HepG2 (cell line): ENCODE measurements at regions not wholly inside any gene's neighbourhood (a gene's known extent, or its start where the extent isn't known, plus 50 kb on each side); places are given as distances from the start of the nearest gene placed in this dataset.

ENCODE experiments used
- ATAC-seq: fragments of 200-7000 bp; cut with Tn5 transposase; 3 replicates; pipeline ENCODE4 v1.9.1; 2020; ENCODE audit warnings: mild to moderate bottlenecking, moderate library complexity
- BruUV-seq: library from RNA; stranded (reverse); fragments of 400-500 nt; replicated peaks from 2 replicates; lab custom pipeline; 2021; lab: Mats Ljungman, UMichigan
- CTCF ChIA-PET: fragments of 300-600 bp; formaldehyde crosslinking; extraction: SDS; loops from one replicate; lab custom pipeline; 2021; ENCODE audit warnings: low total read pairs, inconsistent platforms, low intra/inter-chr PET ratio; lab: Yijun Ruan, JAX
- POLR2A ChIA-PET: fragments of 350-600 bp; sonication (Branson Sonifier 250); formaldehyde crosslinking; loops from one replicate; lab custom pipeline; 2020; ENCODE audit warnings: antibody characterized with exemption, inconsistent platforms; lab: Yijun Ruan, JAX
- DNase-seq: peaks from one replicate; pipeline ENCODE4 v3.0.0-alpha.2; 2015; ENCODE audit warnings: low spot score
- FAIRE-seq: peaks from 3 replicates; lab custom pipeline; 2011; peaks lifted over from hg19 to GRCh38; lab: Jason Lieb, UNC
- H2AFZ ChIP-seq: one replicate; pipeline ENCODE4 v1.6.1; 2011; ENCODE audit warnings: low read length, inconsistent platforms
- H3K27ac ChIP-seq: fragments of 300-600 bp; 3 replicates; pipeline ENCODE4 v1.8.0; 2011; ENCODE audit warnings: mixed run types, mild to moderate bottlenecking, mixed read lengths, low read length, inconsistent platforms; ENCODE audit not compliant: insufficient read depth; ENCODE audit errors: extremely low read length
- H3K27me3 ChIP-seq, 2 experiments: fragments of 200-600 bp in 1 of 2; 2 replicates in 1 of 2; 3 replicates in 1 of 2; pipeline versions ENCODE4 v1.6.0 to v1.8.0; 2011; ENCODE audit warnings: low read length in 2 of 2, mild to moderate bottlenecking in 2 of 2, moderate library complexity in 2 of 2, inconsistent platforms in 1 of 2; ENCODE audit not compliant: insufficient read depth in 2 of 2, control insufficient read depth in 1 of 2
- H3K36me3 ChIP-seq, 2 experiments: fragments of 200-600 bp in 1 of 2; replicated peaks in 1 of 2; 2 replicates in 1 of 2; 3 replicates in 1 of 2; pipeline versions ENCODE4 v1.5.1 to v1.8.0; 2011; ENCODE audit warnings: low read length in 2 of 2, inconsistent platforms in 1 of 2; ENCODE audit not compliant: insufficient read depth in 2 of 2, control insufficient read depth in 1 of 2
- H3K4me1 ChIP-seq: 2 replicates; pipeline ENCODE4 v1.5.1; 2012; ENCODE audit warnings: low read length, inconsistent platforms; ENCODE audit not compliant: insufficient read depth
- H3K4me2 ChIP-seq: 2 replicates; pipeline ENCODE4 v1.6.0; 2011; ENCODE audit warnings: low read depth, low read length, inconsistent platforms
- H3K4me3 ChIP-seq, 3 experiments: fragments of 200-600 bp in 1 of 3; sonication (generic), shearing (Covaris generic) in 1 of 3; replicated peaks in 1 of 3; 2 replicates each; pipeline ENCODE4 v1.5.1; 2011 to 2016; ENCODE audit warnings: low read length in 3 of 3, inconsistent platforms in 2 of 3, low read depth in 2 of 3, mild to moderate bottlenecking in 2 of 3, control low read depth in 1 of 3, mixed read lengths in 1 of 3; ENCODE audit not compliant: insufficient read depth in 1 of 3
- H3K79me2 ChIP-seq: one replicate; pipeline ENCODE4 v1.6.1; 2011; ENCODE audit warnings: low read length, inconsistent platforms; ENCODE audit not compliant: insufficient read depth
- H3K9ac ChIP-seq: 2 replicates; pipeline ENCODE4 v1.6.0; 2011; ENCODE audit warnings: mild to moderate bottlenecking, low read depth, low read length, inconsistent platforms; ENCODE audit not compliant: insufficient read depth
- H3K9me3 ChIP-seq: 2 replicates; pipeline ENCODE4 v1.5.1; 2012; ENCODE audit warnings: mild to moderate bottlenecking, low read length
- H4K20me1 ChIP-seq: 2 replicates; pipeline ENCODE4 v1.6.0; 2011; ENCODE audit warnings: inconsistent platforms, mild to moderate bottlenecking, low read length, moderate library complexity; ENCODE audit not compliant: insufficient read depth
- CEBPB ChIP-seq: IDR thresholded peaks from 2 replicates; pipeline ENCODE4 v1.6.1; 2011; ENCODE audit warnings: low read depth, low read length, improper control_type of control experiment, borderline replicate concordance
- CREB1 ChIP-seq, 2 experiments: fragments of 450-650 bp in 1 of 2; IDR thresholded peaks; 2 replicates each; pipeline ENCODE4 v1.6.1; 2016 to 2017; ENCODE audit warnings: control low read depth in 1 of 2, mild to moderate bottlenecking in 1 of 2, missing compliant biosample characterization in 1 of 2, missing genetic modification characterization in 1 of 2
- E2F2 ChIP-seq: sonication (generic); formaldehyde crosslinking; IDR thresholded peaks from 2 replicates; pipeline ENCODE4 v1.4.0; 2020; ENCODE audit warnings: missing genetic modification reagents, borderline replicate concordance
- MAFK ChIP-seq, 2 experiments: IDR thresholded peaks in 1 of 2; conservative IDR thresholded peaks in 1 of 2; 2 replicates each; pipeline ENCODE4 v1.6.1; 2011; ENCODE audit warnings: improper control_type of control experiment in 2 of 2, low read length in 2 of 2
- WGBS: methylation state at CpG from one replicate; pipeline ENCODE4 v1.1.6; 2017; ENCODE audit warnings: low lambda C conversion rate; 5-methylcytosine and 5-hydroxymethylcytosine counted together
- in situ Hi-C: cut with HindIII; loops from 2 replicates; pipeline ENCODE4 v1.10.0; 2017; ENCODE audit warnings: low pct_unique_long_range_greater_than_20kb; ENCODE audit not compliant: extremely low pct_ligation_motif_present
- intact Hi-C: fragments of 100-400 bp; cut with micrococcal nuclease; formaldehyde crosslinking; loops from one replicate; pipeline ENCODE4 v1.10.0; 2022; ENCODE audit not compliant: unreplicated experiment
- TF ChIP-seq, protein P1 (sequence below), 2 experiments: fragments of 450-650 bp in 1 of 2; sonication (generic) in 1 of 2; formaldehyde crosslinking in 1 of 2; IDR thresholded peaks; 2 replicates each; pipeline versions ENCODE4 v1.6.1 to v1.8.0; 2016 to 2022; ENCODE audit warnings: antibody characterized with exemption in 1 of 2, mild to moderate bottlenecking in 1 of 2, missing genetic modification reagents in 1 of 2

DNA sequence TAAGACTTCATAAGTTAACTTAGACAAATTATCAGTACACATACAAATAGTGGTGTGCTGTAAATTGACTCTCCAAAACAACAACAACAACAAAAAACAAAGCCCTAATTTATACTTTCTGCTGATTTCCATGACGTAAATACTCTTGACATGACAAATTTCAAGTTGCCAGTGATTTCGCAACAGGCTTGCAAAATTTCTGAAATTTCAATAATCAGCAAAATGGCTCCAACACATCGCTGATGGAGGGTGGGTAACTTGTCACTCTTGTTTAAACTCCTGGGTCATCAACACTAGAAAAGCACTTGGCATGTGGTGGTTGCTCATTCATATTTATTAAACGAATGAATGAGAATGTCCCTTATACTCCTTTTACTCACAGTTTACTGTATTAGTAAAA, 205.2 kb upstream of the SATB1 start:
- DNase-seq: no peak
- H3K9ac ChIP-seq: no peak overlapping the region
- H3K27ac ChIP-seq: no peak overlapping the region
- WGBS: 5% methylated on average over 4 of the region's 4 CpGs
- CTCF ChIA-PET: no interaction called here
- ATAC-seq: no peak
- POLR2A ChIA-PET: no interaction called here
- in situ Hi-C loops: no loop called here
- intact Hi-C loops: no loop called here
- no TSS peak for BruUV-seq
- no peak for FAIRE-seq
- H4K20me1 ChIP-seq: no peaks in the 10 kb centered on the region
- H3K4me3 ChIP-seq: no peak overlapping the region
- no peak overlapping the region for H3K4me2 ChIP-seq
- peaks cover 16% of the 10 kb centered on the region for H3K9me3 ChIP-seq
- no peaks in the 10 kb centered on the region; a peak in 1 of 5 replicates for H3K27me3 ChIP-seq
- H2AFZ ChIP-seq: no peak overlapping the region
- TF ChIP-seq CEBPB: peak; percentile 71
- TF ChIP-seq CREB1 (IDR thresholded peaks at IDR 0.05): 0 out of 2 replicates have a peak, but pooled peaks have one; percentile 34
- TF ChIP-seq CREB1 (CRISPR knock-in tag; IDR thresholded peaks at IDR 0.05): no peak
- TF ChIP-seq E2F2 (CRISPR knock-in tag): no peak
- peak; percentile 15 to 48; a peak in 2 of 4 replicates for TF ChIP-seq MAFK (conservative IDR thresholded peaks at IDR 0.05 in 1 of 2, IDR thresholded peaks at IDR 0.05 in 1 of 2; ENCODE audit: low read length in 2 of 2)
- TF ChIP-seq, protein P1, sequence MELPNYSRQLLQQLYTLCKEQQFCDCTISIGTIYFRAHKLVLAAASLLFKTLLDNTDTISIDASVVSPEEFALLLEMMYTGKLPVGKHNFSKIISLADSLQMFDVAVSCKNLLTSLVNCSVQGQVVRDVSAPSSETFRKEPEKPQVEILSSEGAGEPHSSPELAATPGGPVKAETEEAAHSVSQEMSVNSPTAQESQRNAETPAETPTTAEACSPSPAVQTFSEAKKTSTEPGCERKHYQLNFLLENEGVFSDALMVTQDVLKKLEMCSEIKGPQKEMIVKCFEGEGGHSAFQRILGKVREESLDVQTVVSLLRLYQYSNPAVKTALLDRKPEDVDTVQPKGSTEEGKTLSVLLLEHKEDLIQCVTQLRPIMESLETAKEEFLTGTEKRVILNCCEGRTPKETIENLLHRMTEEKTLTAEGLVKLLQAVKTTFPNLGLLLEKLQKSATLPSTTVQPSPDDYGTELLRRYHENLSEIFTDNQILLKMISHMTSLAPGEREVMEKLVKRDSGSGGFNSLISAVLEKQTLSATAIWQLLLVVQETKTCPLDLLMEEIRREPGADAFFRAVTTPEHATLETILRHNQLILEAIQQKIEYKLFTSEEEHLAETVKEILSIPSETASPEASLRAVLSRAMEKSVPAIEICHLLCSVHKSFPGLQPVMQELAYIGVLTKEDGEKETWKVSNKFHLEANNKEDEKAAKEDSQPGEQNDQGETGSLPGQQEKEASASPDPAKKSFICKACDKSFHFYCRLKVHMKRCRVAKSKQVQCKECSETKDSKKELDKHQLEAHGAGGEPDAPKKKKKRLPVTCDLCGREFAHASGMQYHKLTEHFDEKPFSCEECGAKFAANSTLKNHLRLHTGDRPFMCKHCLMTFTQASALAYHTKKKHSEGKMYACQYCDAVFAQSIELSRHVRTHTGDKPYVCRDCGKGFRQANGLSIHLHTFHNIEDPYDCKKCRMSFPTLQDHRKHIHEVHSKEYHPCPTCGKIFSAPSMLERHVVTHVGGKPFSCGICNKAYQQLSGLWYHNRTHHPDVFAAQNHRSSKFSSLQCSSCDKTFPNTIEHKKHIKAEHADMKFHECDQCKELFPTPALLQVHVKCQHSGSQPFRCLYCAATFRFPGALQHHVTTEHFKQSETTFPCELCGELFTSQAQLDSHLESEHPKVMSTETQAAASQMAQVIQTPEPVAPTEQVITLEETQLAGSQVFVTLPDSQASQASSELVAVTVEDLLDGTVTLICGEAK (IDR thresholded peaks at IDR 0.05): no peak
- TF ChIP-seq, protein P1 (CRISPR knock-in tag; IDR thresholded peaks at IDR 0.05): no peak
- no peaks in the 10 kb centered on the region for H3K36me3 ChIP-seq
- H3K4me1 ChIP-seq: no peaks in the 10 kb centered on the region
- H3K79me2 ChIP-seq: no peaks in the 10 kb centered on the region
